Activated CD8-positive, alpha-beta memory T cell treated with anti-CD3 and anti-CD28 coated beads for 1 hour (primary cell): ENCODE measurements at regions not wholly inside any gene's neighbourhood (a gene's known extent, or its start where the extent isn't known, plus 50 kb on each side); places are given as distances from the start of the nearest gene placed in this dataset.
"Not testable (repeated sequence)": the region's sequence is repeated elsewhere in the genome, so short reads cannot be mapped to it uniquely, and the experiment has no call there.

ENCODE experiments used
- DNase-seq, 2 donors: peaks; one replicate each; pipeline ENCODE4 v3.0.0-alpha.2; 2020; ENCODE audit warnings: low read depth in 1 of 2; ENCODE audit errors: extremely low read depth in 1 of 2

DNA sequence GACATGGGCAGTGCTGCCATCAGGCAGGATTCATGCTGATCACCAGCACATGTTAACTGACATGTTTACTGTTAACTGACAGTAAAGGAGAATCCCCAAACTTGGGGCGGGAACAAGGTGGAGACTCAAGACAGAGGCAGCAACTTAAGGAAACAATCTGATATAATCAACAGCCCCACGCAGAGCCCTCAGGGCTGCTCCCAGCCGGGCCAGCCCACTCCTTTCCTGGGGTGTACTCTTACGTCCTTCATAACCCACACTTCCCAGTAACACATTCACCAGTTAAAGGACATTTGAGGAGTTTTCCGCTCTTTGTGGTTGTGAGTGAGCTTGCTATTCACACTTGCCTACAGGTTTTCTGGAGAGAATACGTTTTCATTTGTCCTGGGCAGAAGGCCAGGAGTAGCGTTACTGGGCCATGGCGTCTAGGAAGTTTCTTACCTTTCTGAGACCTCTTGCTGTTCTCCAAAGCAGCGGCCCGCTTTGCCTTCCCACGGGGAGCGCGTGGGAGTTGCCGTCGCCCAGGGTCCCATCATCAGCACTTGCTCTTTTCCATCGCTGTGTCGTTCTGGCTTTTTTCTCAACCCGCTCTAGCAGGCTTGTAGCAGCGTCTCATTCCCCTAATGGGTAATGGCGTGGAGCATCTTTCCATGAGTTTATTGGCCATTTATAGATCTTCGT lies 56.4 kb downstream of the FOXF2 start:
- no peak for DNase-seq

GRCh38 chr6:1449896-1450295 lies 60.5 kb downstream of the FOXF2 start:
- DNase-seq = no peak

DNA sequence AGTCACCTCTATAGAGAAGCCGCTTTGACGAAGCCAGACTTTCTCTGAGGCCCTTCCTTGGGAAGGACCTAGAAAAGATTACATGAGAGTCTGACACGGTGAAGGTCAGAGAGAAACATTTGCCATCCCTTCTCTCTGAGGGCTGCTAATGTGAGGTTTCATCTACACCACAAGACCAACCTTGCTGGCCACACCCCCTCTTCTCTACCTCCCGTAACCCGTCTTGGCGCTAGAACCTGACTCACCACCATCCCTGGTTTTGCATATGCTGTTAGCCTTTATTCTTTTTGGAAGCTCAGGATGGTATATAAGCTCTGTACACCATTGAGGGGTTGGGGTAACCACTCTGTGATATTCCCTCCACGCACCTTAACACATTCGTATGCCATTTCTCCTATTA lies 63.6 kb downstream of the FOXF2 start:
- DNase-seq = no peak

DNA sequence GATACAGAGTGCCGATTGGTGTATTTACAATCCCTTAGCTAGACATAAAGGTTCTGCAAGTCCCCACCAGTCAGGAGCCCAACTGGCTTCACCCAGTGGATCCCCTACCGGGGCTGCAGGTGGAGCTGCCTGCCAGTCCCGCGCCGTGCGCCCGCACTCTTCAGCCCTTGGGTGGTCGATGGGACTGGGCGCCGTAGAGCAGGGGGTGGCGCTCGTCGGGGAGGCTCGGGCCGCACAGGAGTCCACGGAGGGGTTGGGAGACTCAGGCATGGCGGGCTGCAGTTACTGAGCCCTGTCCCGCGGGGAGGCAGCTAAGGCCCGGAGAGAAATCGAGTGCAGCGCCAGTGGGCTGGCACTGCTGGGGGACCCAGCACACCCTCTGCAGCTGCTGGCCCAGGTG lies 67.4 kb downstream of the FOXF2 start:
- not testable (repeated sequence) for DNase-seq

- no peak for DNase-seq
These were observed 71.8 kb downstream of the FOXF2 start for GRCh38 chr6:1461207-1461606.

- no peak for DNase-seq
These were observed 72.4 kb downstream of the FOXF2 start for GRCh38 chr6:1461736-1462135.

DNA sequence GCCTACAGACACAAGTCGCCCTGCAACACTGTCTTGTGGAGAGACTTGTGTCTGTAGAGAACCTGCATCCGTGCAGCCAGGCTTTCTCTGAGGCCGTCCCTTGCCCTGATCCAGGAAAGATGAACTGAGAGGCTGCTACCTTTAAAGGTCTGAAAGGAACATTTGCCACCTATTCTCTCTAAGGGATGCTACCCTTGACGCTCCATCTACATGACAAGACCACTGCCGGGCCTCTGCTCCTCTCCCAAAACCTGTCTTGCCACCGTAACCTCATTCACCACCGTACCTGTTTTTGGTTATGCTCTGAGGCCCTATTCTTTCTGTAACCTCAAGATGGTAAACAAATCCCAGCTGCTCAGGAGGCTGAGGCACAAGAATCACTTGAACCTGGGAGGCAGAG lies 73.9 kb downstream of the FOXF2 start:
- no peak for DNase-seq

GRCh38 chr6:1463751-1464426 lies 74.5 kb downstream of the FOXF2 start:
- DNase-seq = no peak

DNA sequence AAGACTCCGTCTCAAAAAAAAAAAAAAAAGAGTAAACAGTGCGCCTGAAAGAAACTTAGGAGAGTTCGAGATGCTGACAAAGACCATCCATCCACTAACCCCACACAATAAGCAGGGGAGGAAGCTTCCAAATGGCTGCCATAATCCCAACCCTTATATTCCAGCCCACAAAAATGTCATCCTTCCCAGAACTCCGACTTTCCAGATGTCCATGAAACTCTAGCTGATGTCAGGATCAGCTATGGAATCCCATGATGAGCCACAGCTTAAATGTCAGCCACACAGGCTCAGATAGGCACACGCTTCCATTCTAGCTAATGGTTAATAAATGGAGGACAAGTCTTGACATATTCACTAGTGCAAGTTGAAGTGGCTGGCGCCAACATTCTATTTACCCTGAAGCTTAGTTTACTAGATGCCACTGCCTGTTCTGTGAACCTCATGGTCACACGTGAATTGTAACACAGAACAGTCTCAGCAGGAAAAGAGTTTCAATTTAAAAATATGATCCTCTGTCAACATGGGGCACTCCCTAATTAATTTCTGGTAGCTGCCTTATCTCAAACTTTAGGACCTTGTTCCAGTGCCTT lies 75.5 kb downstream of the FOXF2 start:
- no peak for DNase-seq

DNA sequence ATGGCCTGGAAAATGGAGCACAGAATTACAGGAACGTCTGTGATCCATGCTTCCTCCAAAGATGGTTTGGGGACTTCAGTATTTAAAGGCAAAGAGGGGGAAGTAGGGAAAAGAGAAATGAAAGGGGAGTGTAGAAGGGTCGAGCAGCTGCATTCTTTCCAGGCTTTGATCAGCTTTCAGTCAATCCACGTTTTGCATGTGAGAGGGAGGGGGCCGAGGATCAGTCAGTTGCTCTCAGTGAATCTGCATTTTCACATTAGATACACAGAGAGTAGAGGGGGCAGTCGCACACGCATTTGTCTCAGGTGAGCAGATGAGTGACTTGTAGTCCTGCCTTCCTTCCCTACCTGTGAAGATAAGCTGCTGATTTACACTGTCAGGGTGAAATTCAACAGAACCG lies 78.8 kb downstream of the FOXF2 start:
- DNase-seq = no peak

- DNase-seq = no peak
These were observed 80.7 kb downstream of the FOXF2 start for GRCh38 chr6:1470040-1470439.

GRCh38 chr6:1472643-1473042 lies 83.3 kb downstream of the FOXF2 start:
- DNase-seq = no peak

GRCh38 chr6:1473166-1473565 lies 83.8 kb downstream of the FOXF2 start:
- DNase-seq = no peak

DNA sequence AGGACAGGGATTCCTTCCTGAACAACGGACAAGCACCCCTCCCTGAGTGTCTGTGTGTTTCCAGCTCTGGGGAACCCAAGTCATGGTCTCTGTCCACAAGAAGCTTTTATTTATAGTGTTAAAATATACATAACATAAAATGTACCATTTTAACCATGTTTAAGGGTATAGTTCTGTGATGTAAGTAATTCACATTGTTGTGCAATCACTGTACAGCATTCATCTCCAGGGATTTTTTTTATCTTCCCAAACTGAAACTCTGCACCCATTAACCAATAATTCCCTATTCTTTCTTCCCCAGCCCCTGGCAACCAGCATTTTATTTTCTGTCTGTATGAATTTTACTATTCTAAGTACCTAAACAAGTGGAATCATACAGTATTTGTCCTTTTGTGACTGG lies 84.2 kb downstream of the FOXF2 start:
- DNase-seq = no peak

GRCh38 chr6:1474205-1474604 lies 84.8 kb downstream of the FOXF2 start:
- DNase-seq = no peak

GRCh38 chr6:1475174-1475573 lies 85.8 kb downstream of the FOXF2 start:
- DNase-seq = no peak

- no peak for DNase-seq
These were observed 88.2 kb downstream of the FOXF2 start for GRCh38 chr6:1477432-1478090.

DNA sequence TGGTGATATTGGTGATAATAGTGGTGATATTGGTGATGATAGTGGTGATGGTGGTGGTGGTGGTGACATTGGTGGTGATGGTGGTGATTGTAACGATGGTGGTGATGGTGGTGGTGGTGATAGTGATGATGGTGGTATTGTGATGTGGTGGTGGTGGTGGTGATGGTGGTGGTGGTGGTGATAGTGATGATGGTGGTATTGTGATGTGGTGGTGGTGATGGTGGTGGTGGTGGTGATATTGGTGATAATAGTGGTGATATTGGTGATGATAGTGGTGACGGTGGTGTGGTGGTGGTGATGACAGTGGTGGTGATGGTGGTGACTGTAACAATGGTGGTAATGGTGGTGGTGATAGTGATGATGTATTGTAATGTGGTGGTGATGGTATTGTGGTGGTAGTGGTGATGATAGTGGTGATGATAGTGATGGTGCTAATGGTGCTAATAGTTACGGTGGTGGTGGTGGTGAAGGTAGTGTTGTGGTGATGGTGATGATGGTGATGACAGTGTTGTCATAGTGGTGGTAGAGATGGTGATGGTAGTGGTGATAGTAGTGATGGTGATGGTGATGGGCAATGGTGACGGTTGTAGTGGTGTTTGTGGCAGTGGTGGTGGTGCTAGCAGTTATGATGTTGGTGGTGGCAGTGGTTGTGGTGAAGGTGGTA lies 88.9 kb downstream of the FOXF2 start:
- DNase-seq = not testable (repeated sequence)

- DNase-seq = no peak
These were observed 89.7 kb downstream of the FOXF2 start for GRCh38 chr6:1479095-1479494.

DNA sequence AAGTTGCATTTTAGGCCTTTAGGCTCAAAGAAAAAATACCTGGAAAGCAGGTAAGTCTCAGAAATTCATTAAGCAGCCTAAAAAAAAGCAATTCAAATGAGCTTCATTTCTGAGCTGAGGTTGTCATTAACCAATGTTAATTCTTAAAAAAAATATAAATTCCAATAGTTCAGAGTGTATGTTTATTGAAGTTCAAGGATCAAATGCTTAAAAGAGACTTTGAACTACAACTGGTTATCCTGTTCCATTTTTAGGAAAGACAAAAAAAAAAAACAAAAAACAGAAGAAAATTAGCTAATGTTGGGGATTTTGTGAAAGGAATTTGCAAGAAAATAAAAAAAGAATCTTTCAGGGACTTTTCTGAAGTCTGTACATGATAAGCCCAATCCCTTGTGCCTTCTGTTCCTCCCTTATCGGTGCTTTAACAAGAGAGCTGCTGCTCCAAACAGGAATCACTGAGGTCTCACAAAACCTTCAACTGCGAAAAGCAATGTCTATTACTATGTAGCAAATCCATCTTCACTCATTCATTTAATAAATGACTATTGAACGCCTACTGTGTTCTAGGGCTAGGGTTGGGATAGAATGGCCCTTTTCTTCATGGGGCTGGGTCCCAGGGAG lies 90.3 kb downstream of the FOXF2 start:
- no peak for DNase-seq

GRCh38 chr6:1481286-1481685 lies 91.9 kb downstream of the FOXF2 start:
- DNase-seq = no peak
